KOPT-K1 (cell line): ENCODE measurements at regions not wholly inside any gene's neighbourhood (a gene's known extent, or its start where the extent isn't known, plus 50 kb on each side); places are given as distances from the start of the nearest gene placed in this dataset.
A peak's percentile ranks its signal among the peaks of the same experiment; 100 is the strongest.

ENCODE experiments used
- H3K27ac ChIP-seq: fragments of 200-600 bp; sonication (generic); 2 replicates; pipeline ENCODE4 v1.5.1; 2016; ENCODE audit warnings: antibody characterized with exemption, mild to moderate bottlenecking, low read depth, low read length; ENCODE audit not compliant: poor library complexity, severe bottlenecking
- H3K36me3 ChIP-seq: fragments of 200-600 bp; sonication (generic); 2 replicates; pipeline ENCODE4 v1.5.1; 2017; ENCODE audit warnings: antibody characterized with exemption, mild to moderate bottlenecking, low read length, moderate library complexity; ENCODE audit not compliant: insufficient read depth
- H3K9me3 ChIP-seq: fragments of 200-600 bp; sonication (generic); 2 replicates; pipeline ENCODE4 v1.5.1; 2017; ENCODE audit warnings: antibody characterized with exemption, low read length, mild to moderate bottlenecking; ENCODE audit not compliant: insufficient read depth, poor library complexity, severe bottlenecking

DNA sequence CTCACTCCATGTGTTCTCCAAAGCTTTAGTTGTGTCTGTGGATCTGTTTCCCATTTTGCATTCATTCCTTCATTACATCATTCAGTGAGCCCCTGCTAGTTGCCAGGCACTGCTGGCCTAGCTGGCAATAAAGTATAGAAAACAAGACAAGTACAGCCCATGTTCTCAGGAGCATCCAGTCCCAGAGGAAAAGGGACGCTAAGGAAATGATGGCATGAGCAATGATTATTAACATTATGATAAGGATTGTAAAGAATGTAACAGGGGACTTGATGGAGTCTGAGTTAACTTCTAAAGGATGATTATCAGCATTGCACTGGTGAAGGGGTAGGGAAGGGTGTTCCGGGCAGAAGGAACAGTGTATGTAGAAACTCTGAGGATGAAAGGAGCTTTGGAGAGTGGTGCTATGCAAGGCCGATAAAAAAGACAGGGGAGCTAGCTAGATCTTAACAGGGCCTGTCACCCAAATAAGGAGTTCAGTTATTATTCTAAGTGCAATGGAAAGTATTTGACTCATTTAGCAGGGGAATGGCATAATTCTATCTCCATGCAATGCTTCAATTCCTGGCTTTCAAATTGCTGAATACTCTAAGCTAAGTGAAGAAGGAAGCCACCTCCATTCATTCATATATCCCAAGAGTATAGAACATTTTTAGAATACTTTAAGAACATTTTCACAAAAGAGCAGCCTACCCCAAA, 258.2 kb upstream of the STT3B start:
- H3K9me3 ChIP-seq: peaks cover under 1% of the 10 kb centered on the region
- H3K36me3 ChIP-seq: no peaks in the 10 kb centered on the region
- no peak overlapping the region for H3K27ac ChIP-seq

- Histone ChIP-seq H3K27ac (no peak overlapping the region), H3K36me3 (no peaks in the 10 kb centered on the region), H3K9me3 (peaks cover 6% of the 10 kb centered on the region)
Observed at GRCh38 chr3:31275038-31275572, 257.6 kb upstream of the STT3B start.

- H3K9me3 ChIP-seq: peaks cover 6% of the 10 kb centered on the region
- H3K36me3 ChIP-seq: no peaks in the 10 kb centered on the region
- H3K27ac ChIP-seq: no peak overlapping the region
Observed at GRCh38 chr3:31275583-31275982, 257.1 kb upstream of the STT3B start.

DNA sequence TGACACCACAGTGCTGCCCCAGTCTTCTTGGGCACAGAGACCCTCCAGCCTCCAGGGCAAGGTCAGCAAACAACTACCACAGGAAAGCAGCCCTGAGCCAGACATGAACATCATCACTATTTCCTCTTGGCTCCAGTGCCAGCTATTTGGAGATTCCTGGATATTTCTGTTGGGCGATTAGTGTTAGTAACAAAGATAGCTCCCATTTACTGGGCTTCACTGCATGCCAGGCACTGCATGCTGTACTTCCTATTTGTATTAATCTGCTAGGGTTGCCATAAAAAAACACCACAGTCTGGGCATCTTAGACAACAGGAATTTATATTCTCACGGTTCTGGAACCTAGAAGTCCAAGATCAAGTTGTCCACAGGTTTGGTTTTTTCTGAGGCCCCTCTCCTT, 255.1 kb upstream of the STT3B start:
- H3K27ac ChIP-seq: no peak overlapping the region

DNA sequence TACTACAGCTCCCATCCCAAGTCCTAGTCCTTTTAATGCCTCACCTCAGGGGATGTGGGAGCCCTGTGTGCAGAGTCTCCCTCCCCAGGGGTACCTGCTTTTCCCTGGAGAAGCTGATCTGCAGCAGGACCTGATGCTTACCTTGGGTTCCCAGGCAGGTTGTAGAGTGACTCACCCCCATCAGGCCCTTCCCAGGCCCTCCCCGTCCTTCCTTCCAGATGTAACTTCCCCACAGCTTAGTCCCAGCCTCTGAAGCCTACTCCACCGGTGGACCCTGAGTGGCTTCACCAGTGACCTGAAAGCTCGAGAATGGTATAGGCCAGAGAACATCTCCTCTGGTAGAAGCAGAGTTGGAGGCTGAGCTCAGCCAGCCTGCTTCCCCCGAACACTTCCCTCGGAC, 254.2 kb upstream of the STT3B start:
- Histone ChIP-seq H3K9me3 (peaks cover 6% of the 10 kb centered on the region), H3K36me3 (no peaks in the 10 kb centered on the region), H3K27ac (no peak overlapping the region)

More for the DNA sequence above, 255.1 kb upstream of the STT3B start:
- Histone ChIP-seq H3K36me3 (no peaks in the 10 kb centered on the region), H3K9me3 (peaks cover 6% of the 10 kb centered on the region)

DNA sequence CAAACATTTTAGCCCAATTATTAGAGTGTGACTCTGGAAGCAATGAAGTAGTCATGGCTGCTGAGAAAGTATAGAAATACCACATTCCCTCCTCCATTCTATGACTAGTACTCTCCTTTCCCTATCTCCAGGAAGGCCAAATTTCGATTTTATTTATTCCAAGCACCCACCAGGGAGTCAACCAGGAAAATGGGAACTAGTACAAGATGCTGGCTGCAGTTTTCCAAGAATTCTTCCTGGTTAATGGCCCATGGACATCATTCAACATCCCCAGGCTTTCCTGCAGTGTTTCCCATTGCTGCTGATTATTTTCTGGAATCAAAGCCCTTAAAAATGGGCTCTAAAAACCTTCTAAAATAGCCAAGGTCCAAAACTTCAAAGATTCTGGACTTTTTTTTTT, 247.9 kb upstream of the STT3B start:
- no peaks in the 10 kb centered on the region for H3K36me3 ChIP-seq
- H3K9me3 ChIP-seq: peaks cover 2% of the 10 kb centered on the region
- no peak overlapping the region for H3K27ac ChIP-seq

- H3K36me3 ChIP-seq: no peaks in the 10 kb centered on the region
- no peaks in the 10 kb centered on the region for H3K9me3 ChIP-seq
- H3K27ac ChIP-seq: no peak overlapping the region
Observed at GRCh38 chr3:31285833-31286486, 246.8 kb upstream of the STT3B start.

DNA sequence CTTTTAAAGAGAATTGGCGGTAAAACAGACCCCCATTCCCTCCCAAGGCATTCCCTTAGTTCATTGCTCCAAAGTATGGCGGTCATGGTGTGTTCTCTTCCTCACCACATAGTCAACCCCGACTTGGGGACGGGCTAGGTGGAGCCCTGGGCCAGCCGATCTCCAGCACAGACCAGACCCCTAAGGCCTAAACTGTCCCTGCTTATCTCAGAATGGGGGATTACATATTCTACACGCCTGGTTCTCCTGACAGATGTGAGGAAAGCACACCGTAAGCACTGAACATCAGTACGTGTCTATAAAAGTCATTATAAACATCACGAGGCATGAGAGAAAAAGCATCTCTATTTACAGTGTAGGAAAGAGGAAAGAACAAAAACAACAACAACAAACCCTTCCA, 244.5 kb upstream of the STT3B start:
- H3K9me3 ChIP-seq: no peaks in the 10 kb centered on the region
- no peak overlapping the region for H3K27ac ChIP-seq
- H3K36me3 ChIP-seq: no peaks in the 10 kb centered on the region

GRCh38 chr3:31288641-31289100, 244.1 kb upstream of the STT3B start:
- Histone ChIP-seq H3K9me3 (no peaks in the 10 kb centered on the region), H3K27ac (no peak overlapping the region), H3K36me3 (no peaks in the 10 kb centered on the region)

GRCh38 chr3:31289584-31289983, 243.1 kb upstream of the STT3B start:
- H3K27ac ChIP-seq: peak overlapping the region; percentile 28
- H3K9me3 ChIP-seq: no peaks in the 10 kb centered on the region
- H3K36me3 ChIP-seq: no peaks in the 10 kb centered on the region

DNA sequence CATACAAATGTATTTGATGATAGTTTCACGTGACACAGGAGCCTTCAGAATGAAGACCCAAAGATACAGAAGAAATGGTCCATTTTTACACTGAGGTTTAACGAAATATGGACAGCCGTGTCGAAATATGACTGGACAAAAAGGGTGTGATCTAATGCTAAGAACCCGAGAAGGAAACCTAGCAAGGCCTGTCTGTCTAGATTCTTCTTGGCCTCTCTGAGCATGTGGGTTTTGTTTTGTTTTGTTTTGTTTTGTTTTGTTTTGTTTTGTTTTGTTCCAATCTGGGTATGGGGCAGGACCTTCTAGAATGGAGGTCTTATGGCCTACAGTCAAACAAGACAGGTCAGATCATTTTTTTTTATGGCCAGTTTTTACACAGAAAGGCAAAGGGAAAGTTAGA, 242.7 kb upstream of the STT3B start:
- Histone ChIP-seq H3K36me3 (no peaks in the 10 kb centered on the region), H3K27ac (peak overlapping the region; percentile 28), H3K9me3 (no peaks in the 10 kb centered on the region)

- H3K36me3 ChIP-seq: no peaks in the 10 kb centered on the region
- no peak overlapping the region for H3K27ac ChIP-seq
- no peaks in the 10 kb centered on the region for H3K9me3 ChIP-seq
Observed at GRCh38 chr3:31291818-31292217, 240.9 kb upstream of the STT3B start.

- Histone ChIP-seq H3K9me3 (peaks cover 21% of the 10 kb centered on the region), H3K27ac (peak overlapping the region; percentile 29), H3K36me3 (no peaks in the 10 kb centered on the region)
Observed at GRCh38 chr3:31294430-31295149, 238.1 kb upstream of the STT3B start.

DNA sequence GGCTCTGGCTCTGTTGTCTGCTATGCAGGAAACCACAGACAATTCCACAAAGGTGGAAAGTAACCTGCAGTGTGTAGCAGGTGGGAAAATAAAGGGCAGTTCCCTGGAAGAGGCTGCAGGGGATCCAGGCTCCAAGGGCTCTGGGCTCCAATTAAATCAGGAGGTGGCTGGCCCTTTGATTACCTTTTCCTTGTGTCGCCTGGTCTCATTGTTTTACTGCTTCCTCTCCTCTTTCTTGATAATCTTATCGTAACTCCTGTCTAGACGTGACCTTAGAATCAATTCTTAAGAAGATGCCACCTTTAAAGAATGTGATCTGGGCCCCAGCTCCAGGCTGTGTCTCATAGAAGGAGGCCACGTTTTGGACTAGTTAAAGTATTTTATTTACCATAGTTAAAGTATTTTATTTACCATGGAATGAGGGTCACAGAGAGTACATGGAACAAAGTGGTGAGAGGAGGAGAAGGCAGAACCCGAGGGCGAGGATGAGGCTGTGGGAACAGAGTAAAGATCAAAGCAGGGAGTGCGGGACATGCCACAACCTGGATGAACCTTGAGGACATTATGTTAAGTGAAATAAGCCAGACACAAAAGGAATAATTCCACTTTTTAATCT, 237.5 kb upstream of the STT3B start:
- Histone ChIP-seq H3K36me3 (no peaks in the 10 kb centered on the region), H3K9me3 (peaks cover 21% of the 10 kb centered on the region), H3K27ac (peak overlapping the region; percentile 29)

GRCh38 chr3:31297726-31298298, 234.9 kb upstream of the STT3B start:
- Histone ChIP-seq H3K36me3 (no peaks in the 10 kb centered on the region), H3K27ac (no peak overlapping the region), H3K9me3 (peaks cover 21% of the 10 kb centered on the region)
